ENCODE measurements at regions not wholly inside any gene's neighbourhood (a gene's known extent, or its start where the extent isn't known, plus 50 kb on each side); places are given as distances from the start of the nearest gene placed in this dataset.

DNA sequence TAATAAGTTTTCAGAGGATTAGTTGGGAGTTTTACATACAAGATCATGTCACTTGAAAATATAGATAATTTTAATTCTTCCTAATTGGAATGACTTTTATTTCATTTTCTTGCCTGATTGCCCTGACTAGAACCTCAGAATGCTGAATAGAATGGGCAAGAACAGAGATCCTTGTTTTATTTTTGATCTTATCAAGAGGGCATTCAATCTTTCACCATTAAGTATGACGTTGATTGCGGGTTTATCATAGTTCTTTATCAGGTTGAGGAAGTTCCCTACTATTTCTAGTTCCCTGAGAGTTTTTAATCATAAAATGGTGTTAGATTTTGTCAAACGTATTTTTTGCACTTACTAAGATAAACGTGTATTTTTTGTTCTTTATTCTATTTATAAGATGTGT lies 124.3 kb downstream of the DICER1 start:
- TF ChIP-seq POLR2A (IDR thresholded peaks at IDR 0.05) (no peak), CTCF (IDR thresholded peaks at IDR 0.05) (no peak)
